ENCODE measurements at regions not wholly inside any gene's neighbourhood (a gene's known extent, or its start where the extent isn't known, plus 50 kb on each side); places are given as distances from the start of the nearest gene placed in this dataset.

DNA sequence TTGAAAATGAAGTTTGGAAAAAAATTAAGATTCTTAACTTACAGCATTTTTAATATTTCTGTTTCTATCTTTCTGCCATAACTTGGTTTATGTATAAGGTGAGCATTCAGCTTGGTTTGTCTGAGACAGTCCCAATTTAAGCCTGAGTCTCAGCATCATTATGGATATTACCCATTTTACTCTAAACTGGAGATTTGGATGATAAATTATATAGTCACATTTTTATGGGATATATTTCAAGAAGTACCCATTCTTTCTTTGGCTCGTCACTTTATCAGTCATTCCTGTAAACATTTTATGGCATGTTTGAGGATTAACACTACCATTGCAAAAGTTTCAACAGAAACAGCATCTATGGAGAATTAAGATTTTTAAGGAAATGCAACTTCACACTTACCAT lies 1129.0 kb upstream of the PCDH9 start (continued):
- TF ChIP-seq, protein P1, sequence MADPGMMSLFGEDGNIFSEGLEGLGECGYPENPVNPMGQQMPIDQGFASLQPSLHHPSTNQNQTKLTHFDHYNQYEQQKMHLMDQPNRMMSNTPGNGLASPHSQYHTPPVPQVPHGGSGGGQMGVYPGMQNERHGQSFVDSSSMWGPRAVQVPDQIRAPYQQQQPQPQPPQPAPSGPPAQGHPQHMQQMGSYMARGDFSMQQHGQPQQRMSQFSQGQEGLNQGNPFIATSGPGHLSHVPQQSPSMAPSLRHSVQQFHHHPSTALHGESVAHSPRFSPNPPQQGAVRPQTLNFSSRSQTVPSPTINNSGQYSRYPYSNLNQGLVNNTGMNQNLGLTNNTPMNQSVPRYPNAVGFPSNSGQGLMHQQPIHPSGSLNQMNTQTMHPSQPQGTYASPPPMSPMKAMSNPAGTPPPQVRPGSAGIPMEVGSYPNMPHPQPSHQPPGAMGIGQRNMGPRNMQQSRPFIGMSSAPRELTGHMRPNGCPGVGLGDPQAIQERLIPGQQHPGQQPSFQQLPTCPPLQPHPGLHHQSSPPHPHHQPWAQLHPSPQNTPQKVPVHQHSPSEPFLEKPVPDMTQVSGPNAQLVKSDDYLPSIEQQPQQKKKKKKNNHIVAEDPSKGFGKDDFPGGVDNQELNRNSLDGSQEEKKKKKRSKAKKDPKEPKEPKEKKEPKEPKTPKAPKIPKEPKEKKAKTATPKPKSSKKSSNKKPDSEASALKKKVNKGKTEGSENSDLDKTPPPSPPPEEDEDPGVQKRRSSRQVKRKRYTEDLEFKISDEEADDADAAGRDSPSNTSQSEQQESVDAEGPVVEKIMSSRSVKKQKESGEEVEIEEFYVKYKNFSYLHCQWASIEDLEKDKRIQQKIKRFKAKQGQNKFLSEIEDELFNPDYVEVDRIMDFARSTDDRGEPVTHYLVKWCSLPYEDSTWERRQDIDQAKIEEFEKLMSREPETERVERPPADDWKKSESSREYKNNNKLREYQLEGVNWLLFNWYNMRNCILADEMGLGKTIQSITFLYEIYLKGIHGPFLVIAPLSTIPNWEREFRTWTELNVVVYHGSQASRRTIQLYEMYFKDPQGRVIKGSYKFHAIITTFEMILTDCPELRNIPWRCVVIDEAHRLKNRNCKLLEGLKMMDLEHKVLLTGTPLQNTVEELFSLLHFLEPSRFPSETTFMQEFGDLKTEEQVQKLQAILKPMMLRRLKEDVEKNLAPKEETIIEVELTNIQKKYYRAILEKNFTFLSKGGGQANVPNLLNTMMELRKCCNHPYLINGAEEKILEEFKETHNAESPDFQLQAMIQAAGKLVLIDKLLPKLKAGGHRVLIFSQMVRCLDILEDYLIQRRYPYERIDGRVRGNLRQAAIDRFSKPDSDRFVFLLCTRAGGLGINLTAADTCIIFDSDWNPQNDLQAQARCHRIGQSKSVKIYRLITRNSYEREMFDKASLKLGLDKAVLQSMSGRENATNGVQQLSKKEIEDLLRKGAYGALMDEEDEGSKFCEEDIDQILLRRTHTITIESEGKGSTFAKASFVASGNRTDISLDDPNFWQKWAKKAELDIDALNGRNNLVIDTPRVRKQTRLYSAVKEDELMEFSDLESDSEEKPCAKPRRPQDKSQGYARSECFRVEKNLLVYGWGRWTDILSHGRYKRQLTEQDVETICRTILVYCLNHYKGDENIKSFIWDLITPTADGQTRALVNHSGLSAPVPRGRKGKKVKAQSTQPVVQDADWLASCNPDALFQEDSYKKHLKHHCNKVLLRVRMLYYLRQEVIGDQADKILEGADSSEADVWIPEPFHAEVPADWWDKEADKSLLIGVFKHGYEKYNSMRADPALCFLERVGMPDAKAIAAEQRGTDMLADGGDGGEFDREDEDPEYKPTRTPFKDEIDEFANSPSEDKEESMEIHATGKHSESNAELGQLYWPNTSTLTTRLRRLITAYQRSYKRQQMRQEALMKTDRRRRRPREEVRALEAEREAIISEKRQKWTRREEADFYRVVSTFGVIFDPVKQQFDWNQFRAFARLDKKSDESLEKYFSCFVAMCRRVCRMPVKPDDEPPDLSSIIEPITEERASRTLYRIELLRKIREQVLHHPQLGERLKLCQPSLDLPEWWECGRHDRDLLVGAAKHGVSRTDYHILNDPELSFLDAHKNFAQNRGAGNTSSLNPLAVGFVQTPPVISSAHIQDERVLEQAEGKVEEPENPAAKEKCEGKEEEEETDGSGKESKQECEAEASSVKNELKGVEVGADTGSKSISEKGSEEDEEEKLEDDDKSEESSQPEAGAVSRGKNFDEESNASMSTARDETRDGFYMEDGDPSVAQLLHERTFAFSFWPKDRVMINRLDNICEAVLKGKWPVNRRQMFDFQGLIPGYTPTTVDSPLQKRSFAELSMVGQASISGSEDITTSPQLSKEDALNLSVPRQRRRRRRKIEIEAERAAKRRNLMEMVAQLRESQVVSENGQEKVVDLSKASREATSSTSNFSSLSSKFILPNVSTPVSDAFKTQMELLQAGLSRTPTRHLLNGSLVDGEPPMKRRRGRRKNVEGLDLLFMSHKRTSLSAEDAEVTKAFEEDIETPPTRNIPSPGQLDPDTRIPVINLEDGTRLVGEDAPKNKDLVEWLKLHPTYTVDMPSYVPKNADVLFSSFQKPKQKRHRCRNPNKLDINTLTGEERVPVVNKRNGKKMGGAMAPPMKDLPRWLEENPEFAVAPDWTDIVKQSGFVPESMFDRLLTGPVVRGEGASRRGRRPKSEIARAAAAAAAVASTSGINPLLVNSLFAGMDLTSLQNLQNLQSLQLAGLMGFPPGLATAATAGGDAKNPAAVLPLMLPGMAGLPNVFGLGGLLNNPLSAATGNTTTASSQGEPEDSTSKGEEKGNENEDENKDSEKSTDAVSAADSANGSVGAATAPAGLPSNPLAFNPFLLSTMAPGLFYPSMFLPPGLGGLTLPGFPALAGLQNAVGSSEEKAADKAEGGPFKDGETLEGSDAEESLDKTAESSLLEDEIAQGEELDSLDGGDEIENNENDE (IDR thresholded peaks at IDR 0.05; ENCODE audit: insufficient replicate concordance, low read length), result no peak
- no peak for TF ChIP-seq CTBP2 (IDR thresholded peaks at IDR 0.05; ENCODE audit: borderline replicate concordance, insufficient read depth, insufficient read length, low read length)

Measured in H1 (cell line).